ENCODE measurements at regions not wholly inside any gene's neighbourhood (a gene's known extent, or its start where the extent isn't known, plus 50 kb on each side); places are given as distances from the start of the nearest gene placed in this dataset.

- DNase-seq (no peak), ATAC-seq (ENCODE audit: low read depth) (no peak)
- no peaks in the 10 kb centered on the region for H3K4me1 Mint-ChIP-seq
- ChIA-PET CTCF (no interaction called here), POLR2A (no interaction called here)
- no peak overlapping the region for H3K4me3 Mint-ChIP-seq
- TF ChIP-seq CTCF (IDR thresholded peaks at IDR 0.05) = no peak
- H3K36me3 Mint-ChIP-seq (ENCODE audit: low read depth) = no peaks in the 10 kb centered on the region
- H3K27me3 Mint-ChIP-seq = no peaks in the 10 kb centered on the region
- H3K9me3 Mint-ChIP-seq = peaks cover 2% of the 10 kb centered on the region
- intact Hi-C loops (cut with micrococcal nuclease) = no loop called here
- no peak overlapping the region for H3K27ac Mint-ChIP-seq
Measured at GRCh38 chr4:131093303-131093702, 1997.4 kb downstream of the C4orf33 start.

- no peaks in the 10 kb centered on the region for H3K27me3 Mint-ChIP-seq
- POLR2A ChIA-PET = no interaction called here
- H3K4me1 Mint-ChIP-seq = no peaks in the 10 kb centered on the region
- intact Hi-C loops (cut with micrococcal nuclease) = no loop called here
- TF ChIP-seq CTCF (IDR thresholded peaks at IDR 0.05) = no peak
- H3K36me3 Mint-ChIP-seq (ENCODE audit: low read depth) = no peaks in the 10 kb centered on the region
- CTCF ChIA-PET = no interaction called here
- DNase-seq = no peak
- no peak overlapping the region for H3K4me3 Mint-ChIP-seq
- no peak overlapping the region for H3K27ac Mint-ChIP-seq
- H3K9me3 Mint-ChIP-seq = peaks cover 2% of the 10 kb centered on the region
- ATAC-seq (ENCODE audit: low read depth) = no peak
Measured at GRCh38 chr4:131098976-131099375, 2003.0 kb downstream of the C4orf33 start.

- ChIA-PET CTCF (no interaction called here), POLR2A (no interaction called here)
- Mint-ChIP-seq H3K27ac (no peak overlapping the region), H3K27me3 (no peaks in the 10 kb centered on the region), H3K4me3 (no peak overlapping the region), H3K36me3 (ENCODE audit: low read depth) (no peaks in the 10 kb centered on the region), H3K4me1 (no peaks in the 10 kb centered on the region), H3K9me3 (no peaks in the 10 kb centered on the region)
- ATAC-seq (ENCODE audit: low read depth) (no peak), DNase-seq (no peak)
- no peak for TF ChIP-seq CTCF (IDR thresholded peaks at IDR 0.05)
- intact Hi-C loops (cut with micrococcal nuclease) = no loop called here
Measured at GRCh38 chr4:131113273-131113672, 2017.3 kb downstream of the C4orf33 start.

- H3K27me3 Mint-ChIP-seq = no peaks in the 10 kb centered on the region
- ChIA-PET POLR2A (no interaction called here), CTCF (no interaction called here)
- DNase-seq (no peak), ATAC-seq (ENCODE audit: low read depth) (no peak)
- intact Hi-C loops (cut with micrococcal nuclease) = no loop called here
- no peak overlapping the region for H3K4me3 Mint-ChIP-seq
- H3K4me1 Mint-ChIP-seq = no peaks in the 10 kb centered on the region
- no peaks in the 10 kb centered on the region for H3K9me3 Mint-ChIP-seq
- no peak overlapping the region for H3K27ac Mint-ChIP-seq
- no peak for TF ChIP-seq CTCF (IDR thresholded peaks at IDR 0.05)
- H3K36me3 Mint-ChIP-seq (ENCODE audit: low read depth) = no peaks in the 10 kb centered on the region
Measured at GRCh38 chr4:131113704-131114103, 2017.8 kb downstream of the C4orf33 start.

GRCh38 chr4:131119661-131120060, 2023.7 kb downstream of the C4orf33 start:
- Mint-ChIP-seq H3K27ac (no peak overlapping the region), H3K9me3 (no peaks in the 10 kb centered on the region), H3K4me1 (no peaks in the 10 kb centered on the region), H3K27me3 (no peaks in the 10 kb centered on the region), H3K36me3 (ENCODE audit: low read depth) (no peaks in the 10 kb centered on the region), H3K4me3 (no peak overlapping the region)
- CTCF ChIA-PET = no interaction called here
- intact Hi-C loops (cut with micrococcal nuclease) = no loop called here
- ATAC-seq (ENCODE audit: low read depth) (no peak), DNase-seq (no peak)
- no peak for TF ChIP-seq CTCF (IDR thresholded peaks at IDR 0.05)
- POLR2A ChIA-PET = no interaction called here

Measured in activated B cell treated with CpG ODN at 0.5 μM for 24 hours (primary cell).